ENCODE measurements at regions not wholly inside any gene's neighbourhood (a gene's known extent, or its start where the extent isn't known, plus 50 kb on each side); places are given as distances from the start of the nearest gene placed in this dataset.
A peak's percentile ranks its signal among the peaks of the same experiment; 100 is the strongest.
"Not testable (repeated sequence)": the region's sequence is repeated elsewhere in the genome, so short reads cannot be mapped to it uniquely, and the experiment has no call there.

DNA sequence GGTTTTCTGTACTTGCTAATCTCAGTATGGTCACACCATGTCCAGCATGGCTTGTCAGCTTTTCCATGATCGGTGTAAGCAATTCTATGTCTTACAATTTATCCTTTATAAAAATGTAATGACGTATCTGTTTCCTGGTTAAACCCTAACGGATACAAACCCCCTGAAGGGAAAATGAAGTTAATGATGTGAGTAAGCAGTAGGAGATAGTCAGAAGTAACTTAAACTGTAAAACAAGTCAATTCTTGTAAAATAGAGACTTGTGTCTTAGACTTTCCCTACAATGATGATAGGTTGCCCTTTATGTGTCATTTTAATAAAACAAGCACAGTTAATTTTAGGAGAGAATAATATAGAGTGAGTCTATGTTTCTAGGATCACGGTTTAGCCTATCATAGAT lies 1365.9 kb upstream of the SLC39A10 start:
- DNase-seq (ENCODE audit: low read depth, low spot score): no peak

DNA sequence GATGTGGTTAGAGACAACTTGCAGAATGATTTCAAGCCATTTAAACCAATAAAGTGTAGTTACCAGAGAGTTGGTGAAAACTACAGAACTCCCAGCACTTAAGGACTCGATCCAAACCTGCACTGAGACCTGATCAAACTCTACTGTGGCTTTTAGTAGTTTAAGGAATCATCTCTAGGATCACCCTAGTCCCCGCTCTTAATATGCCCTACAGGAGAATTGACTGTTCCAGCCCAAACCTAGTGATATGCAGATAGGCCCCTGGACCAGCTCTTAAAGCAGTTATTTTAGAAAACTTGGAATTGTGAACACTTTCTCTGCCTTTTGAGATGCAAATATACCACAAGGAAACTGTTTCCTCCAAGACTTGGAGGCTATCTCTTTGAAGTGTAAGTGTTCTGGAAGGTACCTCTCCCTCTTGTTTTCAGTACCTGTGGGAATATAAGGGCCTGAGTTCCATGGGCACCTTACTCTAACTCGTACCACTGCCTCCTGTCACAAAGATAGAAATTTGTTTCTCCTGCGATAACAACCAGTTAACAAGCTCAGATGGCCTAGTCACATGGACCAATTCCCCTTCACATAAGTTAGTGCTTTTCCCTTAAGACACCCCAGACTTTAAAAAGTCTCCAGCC lies 1367.2 kb upstream of the SLC39A10 start:
- DNase-seq (ENCODE audit: low read depth, low spot score): no peak

DNA sequence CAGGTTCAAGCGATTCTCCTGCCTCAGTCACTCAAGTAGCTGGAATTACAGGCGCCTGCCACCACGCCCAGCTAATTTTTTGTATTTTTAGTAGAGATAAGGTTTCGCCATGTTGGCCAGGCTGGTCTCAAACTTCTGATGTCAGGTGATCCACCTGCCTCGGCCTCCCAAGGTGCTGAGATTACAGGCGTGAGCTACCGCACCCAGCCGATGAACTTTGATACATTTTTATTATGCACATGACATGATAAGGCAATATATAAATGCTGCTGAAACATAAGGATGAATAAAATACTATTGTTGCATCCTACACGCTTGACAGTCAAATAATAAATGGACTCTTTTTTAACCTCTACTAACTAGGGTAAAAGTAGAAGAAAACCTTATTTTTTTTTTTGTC lies 1380.4 kb upstream of the SLC39A10 start:
- DNase-seq (ENCODE audit: low read depth, low spot score): not testable (repeated sequence)

DNA sequence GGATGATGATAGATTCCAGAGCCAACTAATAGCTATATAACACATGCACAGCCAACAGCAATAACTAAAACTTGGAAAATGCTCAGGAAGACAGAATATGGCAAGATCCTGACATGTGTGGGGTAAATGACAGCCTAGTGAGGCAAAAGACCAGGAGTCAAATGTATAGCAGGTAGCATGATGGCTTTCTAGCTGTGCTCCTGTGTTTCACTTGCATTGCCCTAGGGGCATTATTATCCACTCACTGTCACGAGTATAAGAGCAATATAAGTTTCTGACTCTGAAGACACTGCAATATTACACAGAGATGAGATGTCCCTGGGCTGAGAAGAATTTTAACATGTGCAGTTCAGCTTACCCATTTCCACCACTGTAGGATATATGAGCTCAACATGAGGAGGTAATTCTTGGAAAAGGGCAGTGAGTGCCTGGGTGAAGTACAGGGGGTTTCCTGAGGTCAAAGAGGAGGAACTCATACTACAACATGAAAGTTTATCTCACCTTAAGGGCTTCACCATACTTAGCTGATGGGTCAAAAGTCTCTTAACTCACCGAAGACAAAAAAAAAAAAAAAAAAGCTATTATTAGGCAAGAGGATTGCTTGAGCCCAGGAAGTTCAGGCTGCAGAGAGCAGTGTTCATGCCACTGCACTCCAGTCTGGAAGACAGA lies 1385.6 kb upstream of the SLC39A10 start:
- no peak for DNase-seq (ENCODE audit: low read depth, low spot score)

DNA sequence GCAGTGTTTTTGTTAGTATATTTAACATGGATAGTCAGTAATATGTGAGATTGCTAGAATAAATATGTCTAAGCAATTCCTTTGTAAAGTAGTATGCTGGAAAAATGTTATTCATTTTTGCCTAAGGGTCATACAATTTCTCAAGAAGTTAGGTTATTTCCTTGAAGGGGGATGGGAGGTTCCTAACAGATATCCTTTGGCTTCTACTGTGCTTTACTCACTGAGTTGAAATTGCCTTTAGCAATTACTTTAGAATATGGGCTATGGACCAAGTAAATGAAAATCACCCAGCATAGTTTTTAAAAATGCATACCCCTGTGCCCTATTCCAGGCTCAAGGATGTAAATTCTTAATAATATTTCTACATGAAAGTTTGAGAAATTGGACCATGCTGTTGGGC lies 1386.4 kb upstream of the SLC39A10 start:
- no peak for DNase-seq (ENCODE audit: low read depth, low spot score)

DNA sequence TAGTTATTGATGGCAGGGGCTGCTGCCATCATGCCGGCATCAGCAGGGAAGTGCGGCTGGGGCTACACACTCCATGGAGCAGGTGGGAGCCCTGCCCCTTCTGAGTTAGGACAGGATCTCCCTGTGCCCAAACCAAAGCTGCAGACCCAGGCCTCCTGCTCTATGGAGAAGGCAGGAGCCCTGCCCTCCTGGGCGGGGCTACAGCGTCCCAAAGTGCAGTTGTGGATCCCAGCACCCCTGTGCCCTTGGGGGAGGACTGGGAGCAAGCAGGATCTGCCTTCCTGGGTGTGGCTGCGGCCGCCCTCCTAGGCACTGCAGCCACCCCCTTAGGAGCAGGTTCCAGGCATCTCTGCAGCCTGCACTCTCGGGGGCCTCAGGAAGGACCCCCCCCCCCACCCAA lies 1392.4 kb upstream of the SLC39A10 start:
- no peak for DNase-seq (ENCODE audit: low read depth, low spot score)

DNA sequence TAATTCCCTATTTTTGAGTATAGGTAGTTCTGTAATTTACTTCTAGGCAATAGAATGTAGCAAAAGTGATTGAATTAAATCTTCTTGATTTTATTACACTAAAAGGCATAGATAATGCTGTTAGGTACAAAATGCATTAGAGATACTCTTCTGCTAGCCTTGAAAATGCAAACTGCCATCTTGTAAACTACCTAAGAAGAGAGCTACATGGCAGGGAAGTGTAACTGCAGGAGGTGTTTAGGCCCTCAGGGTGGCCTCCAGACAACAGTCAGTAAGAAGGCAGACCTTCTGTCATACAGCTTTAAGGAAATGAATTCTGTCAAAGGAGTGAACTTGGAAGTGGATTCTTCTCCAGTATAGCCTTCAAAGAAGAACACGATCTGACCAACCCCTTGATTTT lies 1396.8 kb upstream of the SLC39A10 start:
- no peak for DNase-seq (ENCODE audit: low read depth, low spot score)

DNA sequence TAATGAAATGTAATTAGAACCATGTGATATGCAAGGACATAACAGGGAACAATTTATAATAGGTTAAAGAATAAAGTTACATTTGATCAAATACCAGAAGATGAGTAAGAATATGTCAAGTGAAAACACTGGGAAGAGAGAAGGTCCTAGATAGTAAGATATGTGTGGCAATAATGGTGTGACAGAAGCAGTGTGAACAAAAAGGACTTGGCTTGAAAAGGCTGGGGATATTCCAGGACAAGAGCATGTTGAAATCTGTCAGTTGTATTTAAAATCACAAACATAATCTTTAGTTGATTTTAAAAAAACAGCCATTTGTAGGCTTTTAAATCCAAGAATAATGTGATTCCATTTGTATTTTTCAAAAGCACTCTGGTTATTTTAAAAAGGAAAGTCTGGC lies 1399.9 kb upstream of the SLC39A10 start:
- no peak for DNase-seq (ENCODE audit: low read depth, low spot score)

DNA sequence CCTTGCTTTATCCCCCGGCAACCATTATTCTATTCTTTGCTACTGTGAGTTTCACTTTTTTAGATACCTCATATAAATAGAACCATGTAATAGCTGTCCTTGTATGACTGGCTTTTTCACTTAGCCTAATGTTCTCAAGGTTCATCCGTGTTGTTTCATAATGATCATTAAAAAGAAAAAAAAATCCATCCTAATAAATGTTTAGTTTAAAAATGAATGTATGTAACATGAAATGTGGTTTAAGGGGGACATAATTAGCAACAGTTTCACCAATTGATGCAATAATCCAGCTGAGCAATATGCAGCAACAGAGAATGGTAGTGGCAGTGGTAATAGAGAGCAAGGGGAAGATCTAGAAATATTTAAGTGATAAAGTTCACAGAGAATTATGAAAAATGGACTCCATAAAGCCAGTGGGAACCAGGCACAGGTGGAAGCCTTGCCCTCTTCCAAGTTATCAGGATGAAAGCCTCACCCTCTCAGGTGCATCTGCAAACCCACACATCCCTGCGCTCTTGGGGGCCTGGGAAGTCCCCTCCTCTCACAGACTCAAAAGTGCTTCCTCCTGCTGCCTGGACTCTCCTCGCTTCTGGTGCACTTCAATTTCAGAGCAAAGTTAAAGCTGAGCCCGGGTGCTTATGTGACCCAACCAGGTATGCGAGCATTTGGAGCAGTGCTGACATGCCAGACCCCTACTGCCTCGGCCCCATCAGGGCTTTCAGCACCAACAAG lies 1403.3 kb upstream of the SLC39A10 start:
- DNase-seq (ENCODE audit: low read depth, low spot score): no peak

DNA sequence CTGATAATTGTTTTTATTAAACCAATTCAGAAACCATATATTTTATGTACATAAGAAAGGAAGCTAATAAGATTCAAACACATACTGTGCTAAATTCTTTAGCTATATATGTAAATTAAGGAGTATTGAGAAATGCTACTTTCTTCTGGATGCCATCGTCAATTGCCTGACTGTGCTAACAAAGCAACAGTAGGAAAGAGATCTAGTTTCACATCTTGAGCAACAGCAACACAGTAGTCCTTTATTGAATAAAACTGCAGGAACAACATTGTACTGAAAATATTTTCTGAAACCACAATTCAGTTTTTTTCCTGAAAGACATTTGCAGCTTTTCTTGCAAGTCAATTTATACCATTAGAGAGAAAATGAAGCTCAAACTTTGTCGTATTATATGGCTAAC lies 1404.9 kb upstream of the SLC39A10 start:
- peak; percentile 1 for DNase-seq (ENCODE audit: low read depth, low spot score)

DNA sequence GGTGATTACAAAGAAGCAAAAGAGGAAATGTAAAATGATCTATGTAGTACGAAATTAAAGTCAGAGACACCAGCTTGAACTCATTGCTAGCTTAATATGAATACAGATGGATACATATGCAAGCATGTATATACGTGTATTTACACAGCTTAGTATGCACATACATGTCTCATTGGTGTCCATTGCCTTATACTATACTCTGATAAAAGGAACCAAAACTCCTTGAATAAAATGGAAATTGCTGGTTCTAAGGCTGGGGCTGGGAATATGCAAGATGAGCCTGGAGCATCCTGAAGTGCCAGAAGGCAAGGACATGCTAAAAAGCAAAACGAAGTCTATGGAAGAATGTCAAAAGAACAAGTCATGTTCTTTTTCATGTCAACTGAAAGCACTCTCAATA lies 1424.4 kb upstream of the SLC39A10 start:
- DNase-seq (ENCODE audit: low read depth, low spot score): no peak

DNA sequence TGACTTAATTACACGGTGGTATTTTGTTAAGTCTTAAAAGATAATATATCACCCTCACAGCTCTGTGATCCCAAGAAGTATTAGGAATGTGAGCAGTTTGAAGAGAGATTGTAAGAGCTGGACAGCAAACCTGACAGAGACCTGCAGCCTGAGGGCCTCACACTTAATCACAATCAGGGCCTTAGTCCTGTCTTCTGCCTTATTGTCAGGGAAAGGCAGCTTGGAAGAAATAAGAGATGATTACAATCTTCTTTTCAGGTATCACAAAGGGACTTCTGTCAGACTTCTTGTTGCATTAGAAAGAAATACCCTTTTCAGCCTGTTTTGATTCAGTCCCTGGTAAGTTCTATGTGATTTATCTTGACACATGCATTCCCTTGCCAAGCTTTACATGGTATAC lies 1433.8 kb upstream of the SLC39A10 start:
- DNase-seq (ENCODE audit: low read depth, low spot score): no peak

DNA sequence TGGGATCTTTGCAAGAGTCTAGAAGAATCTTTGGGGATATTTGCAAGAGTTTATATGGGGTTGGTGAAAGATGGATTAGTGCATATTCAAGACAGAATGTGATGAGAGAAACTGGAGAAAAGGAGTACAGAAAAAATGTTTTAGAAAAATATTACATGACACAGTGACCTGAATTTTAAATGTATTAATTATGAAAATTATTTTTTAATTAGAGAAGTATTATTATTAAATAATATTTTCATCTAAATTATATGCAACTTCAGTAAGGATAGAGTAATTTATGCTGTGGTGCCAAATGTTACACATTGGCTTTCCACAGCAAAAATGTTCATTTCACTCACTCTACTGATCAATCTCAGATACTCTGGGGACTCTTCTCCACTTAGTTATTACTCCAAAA lies 1442.8 kb upstream of the SLC39A10 start:
- no peak for DNase-seq (ENCODE audit: low read depth, low spot score)

DNA sequence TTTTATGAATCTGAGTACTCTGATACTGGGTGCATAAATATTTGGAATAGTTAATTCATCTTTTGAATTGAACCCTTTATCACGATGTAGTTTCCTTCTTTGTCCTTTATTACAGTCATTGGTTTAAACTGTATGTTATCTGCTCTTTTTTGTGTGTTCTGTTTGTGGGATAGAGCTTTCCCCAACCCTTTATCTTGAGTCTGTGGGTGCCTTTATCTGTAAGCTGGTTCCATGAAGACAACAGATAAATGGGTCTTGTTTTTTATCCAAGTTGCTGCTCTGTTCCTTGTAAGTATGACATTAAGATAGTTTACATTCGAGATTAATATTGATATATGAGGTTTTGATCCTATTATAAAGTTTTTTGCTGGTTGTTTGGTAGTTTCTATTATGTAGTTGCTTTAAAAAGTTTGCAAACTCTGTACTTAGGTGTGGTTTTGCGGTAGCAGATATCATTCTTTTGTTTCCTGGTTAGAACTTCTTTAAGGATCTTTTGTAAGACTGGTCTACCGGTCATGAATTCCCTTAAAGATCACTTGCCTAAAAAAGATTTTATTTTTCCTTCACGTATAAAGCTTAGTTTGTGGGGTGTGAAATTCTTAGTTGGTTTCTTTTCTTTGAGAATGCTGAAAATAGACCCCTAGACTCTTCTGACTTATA lies 1451.3 kb upstream of the SLC39A10 start:
- no peak for DNase-seq (ENCODE audit: low read depth, low spot score)

DNA sequence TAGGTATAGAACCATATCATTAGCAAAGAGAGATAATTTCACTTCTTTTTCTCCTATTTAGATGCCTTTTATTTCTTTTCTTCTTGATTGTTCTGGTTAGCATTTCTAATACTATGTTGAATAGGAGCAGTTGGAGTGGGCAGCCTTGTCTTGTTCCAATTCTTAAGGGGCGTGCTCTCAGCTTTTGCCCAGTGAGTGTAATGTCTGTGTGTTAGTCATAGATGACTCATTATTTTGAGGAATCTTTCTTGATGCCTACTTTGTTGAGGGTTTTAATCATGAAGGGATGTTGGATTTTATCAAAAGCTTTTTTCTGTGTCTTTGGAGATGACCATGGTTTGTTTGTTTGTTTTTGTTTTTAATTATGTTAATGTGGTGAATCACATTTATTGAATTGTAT lies 1453.1 kb upstream of the SLC39A10 start:
- DNase-seq (ENCODE audit: low read depth, low spot score): peak; percentile 20

DNA sequence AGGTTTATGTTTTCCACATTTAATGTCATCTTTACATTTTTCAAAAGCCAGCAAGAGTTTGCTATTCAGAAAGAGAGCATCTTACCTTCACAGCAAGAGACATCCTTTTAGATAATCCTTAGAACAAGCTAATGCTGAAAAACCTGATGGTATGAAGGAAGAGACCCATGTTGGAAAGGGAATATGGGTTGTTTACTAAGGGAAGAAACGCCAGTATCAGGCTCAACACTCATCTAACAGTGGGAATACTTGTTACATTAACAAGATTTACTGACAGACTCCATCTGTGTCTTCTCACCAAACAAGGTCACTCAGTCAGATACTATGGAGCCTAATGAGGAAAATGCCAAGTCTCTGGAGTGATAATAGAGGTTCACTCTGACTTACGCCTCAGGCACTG lies 1474.1 kb upstream of the SLC39A10 start:
- no peak for DNase-seq (ENCODE audit: low read depth, low spot score)

DNA sequence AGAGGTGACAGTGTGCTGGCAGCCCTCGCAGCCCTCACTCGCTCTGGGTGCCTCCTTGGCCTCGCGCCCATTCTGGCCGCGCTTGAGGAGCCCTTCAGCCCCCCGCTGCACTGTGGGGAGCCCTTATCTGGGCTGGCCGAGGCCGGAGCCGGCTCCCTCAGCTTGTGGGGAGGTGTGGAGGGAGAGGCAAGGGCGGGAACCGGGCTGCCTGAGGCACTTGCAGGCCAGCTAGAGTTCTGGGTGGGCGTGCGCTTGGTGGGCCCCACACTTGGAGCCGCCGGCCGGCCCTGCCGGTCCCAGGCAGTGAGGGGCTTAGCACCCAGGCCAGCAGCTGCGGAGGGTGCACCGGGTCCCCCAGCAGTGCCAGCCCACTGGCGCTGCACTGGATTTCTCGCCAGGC lies 1480.9 kb upstream of the SLC39A10 start:
- no peak for DNase-seq (ENCODE audit: low read depth, low spot score)

DNA sequence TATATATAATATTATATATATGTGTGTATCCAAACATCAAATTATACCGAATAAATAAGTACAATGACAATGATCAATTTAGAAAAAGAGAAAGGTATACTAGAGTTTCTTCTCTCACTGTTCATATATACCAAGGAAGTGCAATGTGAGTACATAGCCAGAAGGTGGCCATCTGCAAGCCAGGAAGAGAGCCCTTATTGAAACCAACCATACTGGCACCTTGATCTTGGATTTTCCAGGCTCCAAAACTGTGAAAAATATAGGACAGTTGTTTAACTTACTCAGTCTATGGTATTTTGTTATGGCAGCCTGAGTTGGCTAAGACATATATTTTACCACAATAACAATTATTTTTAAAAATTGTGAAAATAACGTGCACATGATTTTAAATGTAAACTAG lies 1490.2 kb upstream of the SLC39A10 start:
- DNase-seq (ENCODE audit: low read depth, low spot score): peak; percentile 44

DNA sequence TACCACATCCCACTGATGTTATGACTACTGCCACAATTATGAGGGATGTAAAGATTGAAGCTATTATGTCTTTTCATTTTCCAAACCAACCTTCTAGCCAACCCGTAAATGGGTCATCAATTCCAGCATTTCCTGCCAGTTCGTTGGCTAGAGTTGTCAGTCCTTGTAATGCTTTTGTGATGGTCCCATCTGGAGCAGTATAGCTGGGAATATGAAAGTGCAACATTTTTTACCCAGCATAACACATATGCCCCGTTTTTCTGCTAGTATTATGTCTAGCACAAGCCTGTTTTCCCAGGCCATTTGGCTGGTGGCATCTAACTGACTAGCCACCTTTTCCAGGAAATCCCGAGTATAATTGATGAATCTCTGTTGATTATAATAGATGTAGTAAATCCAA lies 1501.6 kb upstream of the SLC39A10 start:
- no peak for DNase-seq (ENCODE audit: low read depth, low spot score)

DNA sequence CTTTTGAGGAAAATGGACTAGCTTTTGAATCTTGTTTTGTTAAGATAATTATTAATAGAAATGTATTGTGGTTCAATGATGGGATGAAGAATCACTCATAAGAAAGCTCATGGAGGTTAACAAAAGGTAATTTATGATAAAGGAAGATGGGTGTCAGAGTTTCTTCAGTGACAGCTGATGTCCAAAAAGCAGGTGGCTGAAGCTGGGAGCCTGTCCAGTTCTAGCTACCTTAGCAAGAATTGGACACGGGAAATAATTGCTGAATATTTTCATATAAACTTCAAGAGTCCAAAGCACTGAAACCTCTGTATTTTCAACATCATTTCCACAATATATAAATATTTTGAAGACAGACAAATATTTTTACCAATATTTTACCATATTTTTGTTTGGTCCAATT lies 1505.8 kb upstream of the SLC39A10 start:
- DNase-seq (ENCODE audit: low read depth, low spot score): no peak

DNA sequence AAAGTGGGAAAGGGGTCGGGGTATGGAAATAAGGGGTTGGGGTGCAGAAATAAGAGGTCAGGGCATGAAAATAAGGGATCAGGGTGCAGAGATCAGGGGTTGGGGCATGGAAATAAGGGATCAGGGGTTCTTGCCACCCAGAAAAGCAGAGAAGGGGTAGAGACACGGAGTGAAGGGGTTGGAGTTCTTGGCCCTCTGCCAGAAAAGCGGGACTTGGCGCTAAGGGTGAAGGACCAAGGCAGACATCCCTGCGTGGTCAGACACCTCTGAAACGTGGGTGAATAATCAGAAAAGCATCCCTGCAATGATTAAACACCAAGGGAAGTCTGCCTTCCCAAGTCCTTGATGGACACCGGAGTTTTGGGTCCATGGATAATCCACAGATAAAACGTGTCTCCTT lies 1521.6 kb upstream of the SLC39A10 start:
- DNase-seq (ENCODE audit: low read depth, low spot score): no peak

DNA sequence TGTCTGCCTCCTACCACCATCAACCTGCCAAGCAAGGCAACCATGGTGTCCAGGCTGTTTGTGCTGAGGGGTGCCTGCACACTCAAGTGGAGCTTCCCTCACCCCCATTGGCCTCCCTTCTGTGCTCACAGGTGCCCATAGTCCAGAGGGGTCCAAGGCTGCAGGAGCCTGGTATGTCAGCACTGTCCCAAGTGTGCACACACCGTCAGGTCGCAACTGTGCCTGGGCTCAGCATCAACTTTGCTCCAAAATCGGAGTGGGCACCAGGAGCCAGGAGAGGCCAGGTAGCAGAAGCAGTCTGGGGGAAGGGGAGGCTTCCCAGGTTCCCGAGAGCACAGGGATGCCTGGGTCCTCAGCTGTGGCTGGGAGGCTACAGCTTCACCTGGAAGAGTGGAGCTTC lies 1528.2 kb upstream of the SLC39A10 start:
- no peak for DNase-seq (ENCODE audit: low read depth, low spot score)

DNA sequence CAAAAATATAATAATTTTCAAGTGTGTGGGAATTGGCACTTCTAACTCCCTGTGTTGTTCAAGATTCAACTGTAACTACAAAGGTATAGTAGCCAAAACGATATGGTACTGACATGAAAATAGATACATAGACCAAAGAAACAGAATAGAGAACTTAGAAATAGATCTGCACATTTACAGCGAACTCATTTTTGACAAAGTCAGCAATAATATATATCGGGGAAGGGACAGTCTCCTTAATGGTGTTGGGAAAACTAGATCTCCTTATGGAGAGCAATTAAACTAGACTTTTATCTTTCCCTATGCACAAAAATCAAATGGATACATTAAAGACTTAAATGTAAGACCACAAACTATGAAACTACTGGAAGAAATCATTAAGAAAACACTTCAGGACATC lies 1530.6 kb upstream of the SLC39A10 start:
- DNase-seq (ENCODE audit: low read depth, low spot score): peak; percentile 8

Data from astrocyte of the hippocampus (primary cell).